ENCODE measurements at regions not wholly inside any gene's neighbourhood (a gene's known extent, or its start where the extent isn't known, plus 50 kb on each side); places are given as distances from the start of the nearest gene placed in this dataset.

DNA sequence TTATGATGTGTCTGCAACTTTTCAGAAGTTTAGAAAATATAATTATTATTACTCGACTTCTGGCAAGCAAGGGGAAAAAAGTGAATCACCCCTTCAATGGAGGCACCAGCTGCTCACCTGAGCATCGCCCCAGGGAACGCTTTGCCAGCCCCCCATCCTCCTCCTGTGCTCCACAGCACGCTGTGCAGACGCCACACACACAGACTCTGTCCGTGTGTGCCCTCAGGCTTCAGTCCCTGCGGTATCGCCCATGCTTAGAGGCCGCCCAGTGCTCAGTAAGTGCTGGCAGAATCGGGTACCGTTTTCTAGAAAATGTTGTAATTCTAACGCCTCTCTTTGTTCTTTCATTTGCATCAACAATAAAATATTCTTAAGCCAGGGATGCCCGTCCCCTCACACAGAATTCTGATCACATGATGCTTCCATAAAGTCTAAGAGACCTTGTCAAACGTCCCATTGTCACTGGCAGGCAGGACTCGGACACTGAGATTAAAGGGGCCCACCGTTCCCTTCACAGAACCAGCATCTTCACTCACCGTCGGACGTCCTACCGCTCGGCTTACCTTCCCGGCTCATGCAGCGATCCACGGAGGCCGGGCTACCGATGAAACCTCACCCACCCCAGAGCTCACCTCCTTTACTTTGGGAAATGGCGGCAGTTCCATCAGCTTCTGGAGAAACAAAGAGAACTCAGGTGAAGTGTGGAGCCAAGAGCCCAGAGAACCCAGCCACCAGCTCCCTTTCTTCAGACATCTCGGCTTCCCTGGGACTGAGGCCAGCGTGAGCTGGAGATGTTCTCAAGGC is 105.5 kb downstream of the DLL1 start:
- peaks cover 27% of the 10 kb centered on the region for H3K27me3 Mint-ChIP-seq (ENCODE audit: unreplicated experiment)

DNA sequence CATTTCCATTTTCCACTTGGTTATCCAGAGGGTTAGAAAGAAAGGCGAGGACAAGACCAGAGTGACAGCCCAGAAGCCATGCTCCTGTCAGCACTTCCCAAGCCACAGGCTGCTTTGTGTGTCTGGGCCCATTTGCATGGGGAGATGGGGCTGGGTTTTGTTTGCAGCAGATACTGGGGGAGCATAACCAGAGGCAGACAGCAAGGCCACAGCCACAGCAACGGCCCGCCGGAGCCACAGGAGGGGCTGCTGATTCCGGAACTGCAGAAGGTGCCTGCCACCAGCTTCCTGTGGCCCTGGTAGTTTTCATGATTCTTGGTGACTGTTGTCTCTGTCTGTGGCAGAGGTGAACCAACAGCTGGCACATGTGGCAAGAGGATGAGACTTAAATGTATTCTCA is 106.6 kb downstream of the DLL1 start:
- BruUV-seq (replicated peaks): no TSS peak
- peaks cover 5% of the 10 kb centered on the region for H3K9me3 Mint-ChIP-seq (ENCODE audit: low read depth, unreplicated experiment)
- TF ChIP-seq, protein P1, sequence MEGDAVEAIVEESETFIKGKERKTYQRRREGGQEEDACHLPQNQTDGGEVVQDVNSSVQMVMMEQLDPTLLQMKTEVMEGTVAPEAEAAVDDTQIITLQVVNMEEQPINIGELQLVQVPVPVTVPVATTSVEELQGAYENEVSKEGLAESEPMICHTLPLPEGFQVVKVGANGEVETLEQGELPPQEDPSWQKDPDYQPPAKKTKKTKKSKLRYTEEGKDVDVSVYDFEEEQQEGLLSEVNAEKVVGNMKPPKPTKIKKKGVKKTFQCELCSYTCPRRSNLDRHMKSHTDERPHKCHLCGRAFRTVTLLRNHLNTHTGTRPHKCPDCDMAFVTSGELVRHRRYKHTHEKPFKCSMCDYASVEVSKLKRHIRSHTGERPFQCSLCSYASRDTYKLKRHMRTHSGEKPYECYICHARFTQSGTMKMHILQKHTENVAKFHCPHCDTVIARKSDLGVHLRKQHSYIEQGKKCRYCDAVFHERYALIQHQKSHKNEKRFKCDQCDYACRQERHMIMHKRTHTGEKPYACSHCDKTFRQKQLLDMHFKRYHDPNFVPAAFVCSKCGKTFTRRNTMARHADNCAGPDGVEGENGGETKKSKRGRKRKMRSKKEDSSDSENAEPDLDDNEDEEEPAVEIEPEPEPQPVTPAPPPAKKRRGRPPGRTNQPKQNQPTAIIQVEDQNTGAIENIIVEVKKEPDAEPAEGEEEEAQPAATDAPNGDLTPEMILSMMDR (IDR thresholded peaks at IDR 0.05; ENCODE audit: unreplicated experiment): no peak
- DNase-seq: no peak
- no peaks in the 10 kb centered on the region for H3K36me3 Mint-ChIP-seq (ENCODE audit: insufficient read depth, unreplicated experiment)
- intact Hi-C loops (cut with micrococcal nuclease; ENCODE audit: unreplicated experiment): no loop called here
- no peak overlapping the region for H3K27ac Mint-ChIP-seq (ENCODE audit: unreplicated experiment)
- H3K27me3 Mint-ChIP-seq (ENCODE audit: unreplicated experiment): peaks cover 27% of the 10 kb centered on the region
- no peak overlapping the region for H3K4me3 Mint-ChIP-seq (ENCODE audit: low read depth, unreplicated experiment)
- CTCF ChIA-PET: no interaction called here
- no peaks in the 10 kb centered on the region for H3K4me1 Mint-ChIP-seq (ENCODE audit: low read depth, unreplicated experiment)

More for the DNA sequence above, 105.5 kb downstream of the DLL1 start:
- no peaks in the 10 kb centered on the region for H3K36me3 Mint-ChIP-seq (ENCODE audit: insufficient read depth, unreplicated experiment)
- intact Hi-C loops (cut with micrococcal nuclease; ENCODE audit: unreplicated experiment): no loop called here
- no peaks in the 10 kb centered on the region for H3K4me1 Mint-ChIP-seq (ENCODE audit: low read depth, unreplicated experiment)
- H3K27ac Mint-ChIP-seq (ENCODE audit: unreplicated experiment): no peak overlapping the region
- BruUV-seq (replicated peaks): no TSS peak
- no peak for DNase-seq
- CTCF ChIA-PET: no interaction called here
- TF ChIP-seq, protein P1 (IDR thresholded peaks at IDR 0.05; ENCODE audit: unreplicated experiment): no peak
- H3K4me3 Mint-ChIP-seq (ENCODE audit: low read depth, unreplicated experiment): no peak overlapping the region
- peaks cover 5% of the 10 kb centered on the region for H3K9me3 Mint-ChIP-seq (ENCODE audit: low read depth, unreplicated experiment)

DNA sequence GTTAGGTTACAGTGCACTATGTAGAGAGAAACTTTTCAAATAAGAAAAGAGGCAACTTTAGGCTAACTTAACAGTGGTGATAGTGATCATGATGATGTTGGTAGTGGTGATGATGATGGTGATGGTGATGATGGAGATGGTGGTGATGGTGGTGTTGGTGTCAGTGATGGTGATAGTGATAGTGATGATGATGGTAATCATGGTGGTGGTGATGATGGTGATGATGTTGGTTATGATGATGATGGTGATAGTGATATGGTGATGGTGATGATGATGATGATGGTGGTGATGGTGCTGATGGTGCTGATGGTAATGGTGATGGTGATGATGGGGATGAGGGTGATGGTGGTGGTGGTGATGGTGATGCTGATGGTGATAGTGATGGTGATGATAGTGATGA is 107.4 kb downstream of the DLL1 start:
- H3K9me3 Mint-ChIP-seq (ENCODE audit: low read depth, unreplicated experiment): peaks cover 5% of the 10 kb centered on the region
- no peak overlapping the region for H3K27ac Mint-ChIP-seq (ENCODE audit: unreplicated experiment)
- CTCF ChIA-PET: no interaction called here
- no peak overlapping the region for H3K4me3 Mint-ChIP-seq (ENCODE audit: low read depth, unreplicated experiment)
- H3K27me3 Mint-ChIP-seq (ENCODE audit: unreplicated experiment): peaks cover 27% of the 10 kb centered on the region
- H3K36me3 Mint-ChIP-seq (ENCODE audit: insufficient read depth, unreplicated experiment): no peaks in the 10 kb centered on the region
- no peak for DNase-seq
- intact Hi-C loops (cut with micrococcal nuclease; ENCODE audit: unreplicated experiment): no loop called here
- TF ChIP-seq, protein P1 (IDR thresholded peaks at IDR 0.05; ENCODE audit: unreplicated experiment): no peak
- H3K4me1 Mint-ChIP-seq (ENCODE audit: low read depth, unreplicated experiment): no peaks in the 10 kb centered on the region
- BruUV-seq (replicated peaks): no TSS peak

DNA sequence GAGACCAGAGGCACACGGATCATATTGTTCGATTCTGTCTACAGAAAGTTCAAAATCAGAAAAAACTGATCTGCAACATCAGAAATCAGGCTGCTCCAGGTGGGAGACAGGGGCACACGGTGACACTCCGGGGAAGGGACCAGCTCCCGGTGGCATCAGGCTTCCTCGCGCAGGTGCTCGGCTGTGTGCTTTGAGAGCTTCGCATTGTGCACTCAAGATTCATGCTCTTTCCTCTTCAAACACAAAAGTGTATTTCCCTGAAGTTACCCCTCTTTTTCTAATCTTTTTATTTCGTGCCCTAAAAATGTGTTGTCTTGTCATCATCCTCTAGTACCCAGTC is 108.1 kb downstream of the DLL1 start:
- peaks cover 6% of the 10 kb centered on the region for H3K36me3 Mint-ChIP-seq (ENCODE audit: insufficient read depth, unreplicated experiment)
- no peak overlapping the region for H3K27ac Mint-ChIP-seq (ENCODE audit: unreplicated experiment)
- no peak overlapping the region for H3K4me3 Mint-ChIP-seq (ENCODE audit: low read depth, unreplicated experiment)
- H3K4me1 Mint-ChIP-seq (ENCODE audit: low read depth, unreplicated experiment): no peaks in the 10 kb centered on the region
- H3K27me3 Mint-ChIP-seq (ENCODE audit: unreplicated experiment): peaks cover 27% of the 10 kb centered on the region
- no TSS peak for BruUV-seq (replicated peaks)
- intact Hi-C loops (cut with micrococcal nuclease; ENCODE audit: unreplicated experiment): no loop called here
- peaks cover 5% of the 10 kb centered on the region for H3K9me3 Mint-ChIP-seq (ENCODE audit: low read depth, unreplicated experiment)
- TF ChIP-seq, protein P1 (IDR thresholded peaks at IDR 0.05; ENCODE audit: unreplicated experiment): no peak
- DNase-seq: no peak
- CTCF ChIA-PET: no interaction called here
